GM23338 (cell line): ENCODE measurements at regions not wholly inside any gene's neighbourhood (a gene's known extent, or its start where the extent isn't known, plus 50 kb on each side); places are given as distances from the start of the nearest gene placed in this dataset.

Experiments
- ATAC-seq: fragments of 200-7000 bp; cut with Tn5 transposase; 3 replicates; pipeline ENCODE4 v1.9.1; 2020
- DNase-seq: peaks from one replicate; pipeline ENCODE4 v3.0.0-alpha.2; 2015; ENCODE audit warnings: low spot score
- H2AFZ ChIP-seq: fragments of 200-600 bp; sonication (generic); 2 replicates; pipeline ENCODE4 v1.8.0; 2016; ENCODE audit warnings: antibody characterized with exemption, mild to moderate bottlenecking, moderate library complexity
- H3F3A ChIP-seq: fragments of 200-600 bp; sonication (generic); replicated peaks from 2 replicates; pipeline ENCODE4 v1.8.0; 2017; ENCODE audit warnings: antibody characterized with exemption, mixed run types, low read depth
- H3K27ac ChIP-seq: fragments of 200-600 bp; sonication (generic); 2 replicates; pipeline ENCODE4 v1.6.1; 2016; ENCODE audit warnings: low read depth
- H3K27me3 ChIP-seq: fragments of 200-600 bp; sonication (generic); 2 replicates; pipeline ENCODE4 v1.8.0; 2016; ENCODE audit warnings: mild to moderate bottlenecking, mixed run types, moderate library complexity; ENCODE audit not compliant: insufficient read depth
- H3K36me3 ChIP-seq: fragments of 200-600 bp; sonication (generic); 2 replicates; pipeline ENCODE4 v1.8.0; 2016; ENCODE audit warnings: mild to moderate bottlenecking; ENCODE audit not compliant: insufficient read depth
- H3K4me1 ChIP-seq: fragments of 200-600 bp; sonication (generic); 2 replicates; pipeline ENCODE4 v1.8.0; 2016; ENCODE audit warnings: mild to moderate bottlenecking, moderate library complexity; ENCODE audit not compliant: insufficient read depth
- H3K4me2 ChIP-seq: fragments of 200-600 bp; sonication (generic); 2 replicates; pipeline ENCODE4 v1.7.1; 2017; ENCODE audit warnings: mixed run types
- H3K4me3 ChIP-seq: fragments of 200-600 bp; sonication (generic); 2 replicates; pipeline ENCODE4 v1.6.1; 2016; ENCODE audit warnings: mixed run types
- H3K79me2 ChIP-seq: fragments of 200-600 bp; sonication (generic); replicated peaks from 2 replicates; pipeline ENCODE4 v1.8.0; 2017; ENCODE audit warnings: mild to moderate bottlenecking; ENCODE audit not compliant: insufficient read depth
- H3K9me2 ChIP-seq: fragments of 200-600 bp; sonication (generic); 2 replicates; pipeline ENCODE4 v1.8.0; 2017; ENCODE audit not compliant: insufficient read depth
- H4K20me1 ChIP-seq: fragments of 200-600 bp; sonication (generic); replicated peaks from 2 replicates; pipeline ENCODE4 v1.8.0; 2017; ENCODE audit warnings: mild to moderate bottlenecking; ENCODE audit not compliant: insufficient read depth
- H3K27ac Mint-ChIP-seq: 2 replicates; pipeline ENCODE4 v1.8.0; 2020; ENCODE audit warnings: inconsistent platforms, mild to moderate bottlenecking, moderate library complexity, mixed read lengths
- H3K27me3 Mint-ChIP-seq: 3 replicates; pipeline ENCODE4 v1.8.0; 2022; ENCODE audit warnings: low read depth, mild to moderate bottlenecking, moderate library complexity, mixed read lengths, inconsistent platforms; ENCODE audit not compliant: insufficient read depth, poor library complexity
- H3K36me3 Mint-ChIP-seq: 3 replicates; pipeline ENCODE4 v1.8.0; 2021; ENCODE audit warnings: low read depth, mild to moderate bottlenecking, inconsistent platforms, moderate library complexity, mixed read lengths
- H3K4me1 Mint-ChIP-seq: 3 replicates; pipeline ENCODE4 v1.8.0; 2020; ENCODE audit warnings: mild to moderate bottlenecking, inconsistent platforms, mixed read lengths
- H3K4me3 Mint-ChIP-seq: 3 replicates; pipeline ENCODE4 v1.8.0; 2021; ENCODE audit warnings: moderate library complexity, mild to moderate bottlenecking, inconsistent platforms, mixed read lengths
- H3K9me3 Mint-ChIP-seq: 3 replicates; pipeline ENCODE4 v1.8.0; 2020; ENCODE audit warnings: moderate library complexity, mild to moderate bottlenecking, inconsistent platforms, mixed read lengths
- CREB1 ChIP-seq: fragments of 250-450 bp; sonication (Bioruptor Pico); IDR thresholded peaks from 2 replicates; pipeline ENCODE4 v1.5.0; 2020; ENCODE audit warnings: low read depth, mild to moderate bottlenecking, moderate library complexity
- ETS1 ChIP-seq: IDR thresholded peaks from 2 replicates; pipeline ENCODE4 v1.6.1; 2016; ENCODE audit warnings: antibody characterized with exemption
- EZH2 ChIP-seq: fragments of 200-600 bp; sonication (generic); IDR thresholded peaks from one replicate; pipeline ENCODE4 v1.8.0; 2017; ENCODE audit warnings: antibody characterized with exemption, mild to moderate bottlenecking, low read depth; ENCODE audit not compliant: unreplicated experiment
- EZH2phosphoT487 ChIP-seq: fragments of 200-600 bp; sonication (generic); IDR thresholded peaks from one replicate; pipeline ENCODE4 v1.8.1; 2018; ENCODE audit warnings: antibody characterized with exemption; ENCODE audit not compliant: unreplicated experiment
- JUNB ChIP-seq: IDR thresholded peaks from one replicate; pipeline ENCODE4 v1.6.1; 2016; ENCODE audit warnings: antibody characterized with exemption; ENCODE audit not compliant: unreplicated experiment
- NANOG ChIP-seq: IDR thresholded peaks from 2 replicates; pipeline ENCODE4 v1.6.1; 2016; ENCODE audit warnings: antibody characterized with exemption, borderline replicate concordance
- POLR2AphosphoS5 ChIP-seq: IDR thresholded peaks from 2 replicates; pipeline ENCODE4 v1.6.1; 2016; ENCODE audit warnings: antibody characterized with exemption, low read depth
- REST ChIP-seq: IDR thresholded peaks from one replicate; pipeline ENCODE4 v1.6.1; 2018; ENCODE audit warnings: antibody characterized with exemption; ENCODE audit not compliant: unreplicated experiment
- STAT1 ChIP-seq: IDR thresholded peaks from one replicate; pipeline ENCODE4 v1.6.1; 2016; ENCODE audit warnings: antibody characterized with exemption; ENCODE audit not compliant: unreplicated experiment
- ZNF114 ChIP-seq: fragments of 250-450 bp; sonication (Bioruptor Pico); IDR thresholded peaks from 2 replicates; pipeline ENCODE4 v1.5.0; 2020; ENCODE audit warnings: mild to moderate bottlenecking, moderate library complexity
- ZNF331 ChIP-seq: fragments of 250-450 bp; sonication (Bioruptor Pico); IDR thresholded peaks from 2 replicates; pipeline ENCODE4 v1.5.0; 2020; ENCODE audit warnings: low read depth, mild to moderate bottlenecking, moderate library complexity
- TF ChIP-seq, protein P1 (sequence below): fragments of 250-450 bp; sonication (Bioruptor Pico); IDR thresholded peaks from 2 replicates; pipeline ENCODE4 v1.5.0; 2020; ENCODE audit warnings: mild to moderate bottlenecking, moderate library complexity
- TF ChIP-seq, protein P2 (sequence below), 2 experiments: fragments of 200-600 bp in 1 of 2; sonication (generic) in 1 of 2; conservative IDR thresholded peaks; 2 replicates each; pipeline versions ENCODE4 v1.5.1 to v1.6.1; 2016 to 2017; ENCODE audit warnings: antibody characterized with exemption in 2 of 2, low read depth in 2 of 2, mild to moderate bottlenecking in 2 of 2, moderate library complexity in 1 of 2

DNA sequence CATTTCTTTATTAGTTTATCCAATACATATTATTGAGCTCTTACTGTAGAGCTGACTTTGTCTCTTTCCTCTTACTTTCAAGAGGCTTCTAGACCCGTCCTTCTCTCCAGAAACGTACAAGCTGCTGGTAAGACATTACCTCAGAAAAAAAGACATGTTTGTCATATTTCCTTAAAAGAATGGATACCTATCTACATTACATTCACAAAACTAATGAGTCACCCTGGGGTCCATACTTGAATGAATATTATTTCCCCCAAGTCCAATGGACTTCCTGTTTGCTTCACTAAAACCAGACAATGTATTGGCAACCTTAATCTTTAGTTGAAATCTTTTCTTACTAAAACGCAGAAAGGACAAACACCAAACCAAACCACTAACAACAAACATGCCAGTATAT, 176.5 kb upstream of the CLNK start:
- Histone ChIP-seq H3K4me1 (no peaks in the 10 kb centered on the region), H3K9me2 (peaks cover 4% of the 10 kb centered on the region; the same call in 1 of the 2 replicates), H3K79me2 (no peaks in the 10 kb centered on the region), H3K4me3 (no peak overlapping the region), H3F3A (no peaks in the 10 kb centered on the region), H3K27me3 (no peaks in the 10 kb centered on the region), H3K4me2 (no peak overlapping the region), H2AFZ (no peak overlapping the region), H3K36me3 (no peaks in the 10 kb centered on the region; the same call in 1 of the 2 replicates), H3K27ac (no peak overlapping the region), H4K20me1 (no peaks in the 10 kb centered on the region)
- DNase-seq = no peak
- H3K36me3 Mint-ChIP-seq = no peaks in the 10 kb centered on the region; the same call in 2 of the 3 replicates
- no peak overlapping the region for H3K27ac Mint-ChIP-seq
- no peaks in the 10 kb centered on the region for H3K4me1 Mint-ChIP-seq
- TF ChIP-seq CREB1 (CRISPR knock-in tag) (no peak), STAT1 (no peak), REST (no peak), EZH2 (no peak), ETS1 (no peak), POLR2AphosphoS5 (no peak), NANOG (no peak), ZNF331 (no peak), JUNB (no peak), EZH2phosphoT487 (no peak), ZNF114 (CRISPR knock-in tag) (no peak)
- TF ChIP-seq, protein P1, sequence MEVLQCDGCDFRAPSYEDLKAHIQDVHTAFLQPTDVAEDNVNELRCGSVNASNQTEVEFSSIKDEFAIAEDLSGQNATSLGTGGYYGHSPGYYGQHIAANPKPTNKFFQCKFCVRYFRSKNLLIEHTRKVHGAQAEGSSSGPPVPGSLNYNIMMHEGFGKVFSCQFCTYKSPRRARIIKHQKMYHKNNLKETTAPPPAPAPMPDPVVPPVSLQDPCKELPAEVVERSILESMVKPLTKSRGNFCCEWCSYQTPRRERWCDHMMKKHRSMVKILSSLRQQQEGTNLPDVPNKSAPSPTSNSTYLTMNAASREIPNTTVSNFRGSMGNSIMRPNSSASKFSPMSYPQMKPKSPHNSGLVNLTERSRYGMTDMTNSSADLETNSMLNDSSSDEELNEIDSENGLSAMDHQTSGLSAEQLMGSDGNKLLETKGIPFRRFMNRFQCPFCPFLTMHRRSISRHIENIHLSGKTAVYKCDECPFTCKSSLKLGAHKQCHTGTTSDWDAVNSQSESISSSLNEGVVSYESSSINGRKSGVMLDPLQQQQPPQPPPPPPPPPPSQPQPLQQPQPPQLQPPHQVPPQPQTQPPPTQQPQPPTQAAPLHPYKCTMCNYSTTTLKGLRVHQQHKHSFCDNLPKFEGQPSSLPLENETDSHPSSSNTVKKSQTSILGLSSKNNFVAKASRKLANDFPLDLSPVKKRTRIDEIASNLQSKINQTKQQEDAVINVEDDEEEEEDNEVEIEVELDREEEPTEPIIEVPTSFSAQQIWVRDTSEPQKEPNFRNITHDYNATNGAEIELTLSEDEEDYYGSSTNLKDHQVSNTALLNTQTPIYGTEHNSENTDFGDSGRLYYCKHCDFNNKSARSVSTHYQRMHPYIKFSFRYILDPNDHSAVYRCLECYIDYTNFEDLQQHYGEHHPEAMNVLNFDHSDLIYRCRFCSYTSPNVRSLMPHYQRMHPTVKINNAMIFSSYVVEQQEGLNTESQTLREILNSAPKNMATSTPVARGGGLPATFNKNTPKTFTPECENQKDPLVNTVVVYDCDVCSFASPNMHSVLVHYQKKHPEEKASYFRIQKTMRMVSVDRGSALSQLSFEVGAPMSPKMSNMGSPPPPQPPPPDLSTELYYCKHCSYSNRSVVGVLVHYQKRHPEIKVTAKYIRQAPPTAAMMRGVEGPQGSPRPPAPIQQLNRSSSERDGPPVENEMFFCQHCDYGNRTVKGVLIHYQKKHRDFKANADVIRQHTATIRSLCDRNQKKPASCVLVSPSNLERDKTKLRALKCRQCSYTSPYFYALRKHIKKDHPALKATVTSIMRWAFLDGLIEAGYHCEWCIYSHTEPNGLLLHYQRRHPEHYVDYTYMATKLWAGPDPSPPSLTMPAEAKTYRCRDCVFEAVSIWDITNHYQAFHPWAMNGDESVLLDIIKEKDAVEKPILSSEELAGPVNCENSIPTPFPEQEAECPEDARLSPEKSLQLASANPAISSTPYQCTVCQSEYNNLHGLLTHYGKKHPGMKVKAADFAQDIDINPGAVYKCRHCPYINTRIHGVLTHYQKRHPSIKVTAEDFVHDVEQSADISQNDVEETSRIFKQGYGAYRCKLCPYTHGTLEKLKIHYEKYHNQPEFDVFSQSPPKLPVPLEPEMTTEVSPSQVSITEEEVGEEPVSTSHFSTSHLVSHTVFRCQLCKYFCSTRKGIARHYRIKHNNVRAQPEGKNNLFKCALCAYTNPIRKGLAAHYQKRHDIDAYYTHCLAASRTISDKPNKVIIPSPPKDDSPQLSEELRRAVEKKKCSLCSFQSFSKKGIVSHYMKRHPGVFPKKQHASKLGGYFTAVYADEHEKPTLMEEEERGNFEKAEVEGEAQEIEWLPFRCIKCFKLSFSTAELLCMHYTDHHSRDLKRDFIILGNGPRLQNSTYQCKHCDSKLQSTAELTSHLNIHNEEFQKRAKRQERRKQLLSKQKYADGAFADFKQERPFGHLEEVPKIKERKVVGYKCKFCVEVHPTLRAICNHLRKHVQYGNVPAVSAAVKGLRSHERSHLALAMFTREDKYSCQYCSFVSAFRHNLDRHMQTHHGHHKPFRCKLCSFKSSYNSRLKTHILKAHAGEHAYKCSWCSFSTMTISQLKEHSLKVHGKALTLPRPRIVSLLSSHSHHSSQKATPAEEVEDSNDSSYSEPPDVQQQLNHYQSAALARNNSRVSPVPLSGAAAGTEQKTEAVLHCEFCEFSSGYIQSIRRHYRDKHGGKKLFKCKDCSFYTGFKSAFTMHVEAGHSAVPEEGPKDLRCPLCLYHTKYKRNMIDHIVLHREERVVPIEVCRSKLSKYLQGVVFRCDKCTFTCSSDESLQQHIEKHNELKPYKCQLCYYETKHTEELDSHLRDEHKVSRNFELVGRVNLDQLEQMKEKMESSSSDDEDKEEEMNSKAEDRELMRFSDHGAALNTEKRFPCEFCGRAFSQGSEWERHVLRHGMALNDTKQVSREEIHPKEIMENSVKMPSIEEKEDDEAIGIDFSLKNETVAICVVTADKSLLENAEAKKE (CRISPR knock-in tag) = no peak
- TF ChIP-seq, protein P2, sequence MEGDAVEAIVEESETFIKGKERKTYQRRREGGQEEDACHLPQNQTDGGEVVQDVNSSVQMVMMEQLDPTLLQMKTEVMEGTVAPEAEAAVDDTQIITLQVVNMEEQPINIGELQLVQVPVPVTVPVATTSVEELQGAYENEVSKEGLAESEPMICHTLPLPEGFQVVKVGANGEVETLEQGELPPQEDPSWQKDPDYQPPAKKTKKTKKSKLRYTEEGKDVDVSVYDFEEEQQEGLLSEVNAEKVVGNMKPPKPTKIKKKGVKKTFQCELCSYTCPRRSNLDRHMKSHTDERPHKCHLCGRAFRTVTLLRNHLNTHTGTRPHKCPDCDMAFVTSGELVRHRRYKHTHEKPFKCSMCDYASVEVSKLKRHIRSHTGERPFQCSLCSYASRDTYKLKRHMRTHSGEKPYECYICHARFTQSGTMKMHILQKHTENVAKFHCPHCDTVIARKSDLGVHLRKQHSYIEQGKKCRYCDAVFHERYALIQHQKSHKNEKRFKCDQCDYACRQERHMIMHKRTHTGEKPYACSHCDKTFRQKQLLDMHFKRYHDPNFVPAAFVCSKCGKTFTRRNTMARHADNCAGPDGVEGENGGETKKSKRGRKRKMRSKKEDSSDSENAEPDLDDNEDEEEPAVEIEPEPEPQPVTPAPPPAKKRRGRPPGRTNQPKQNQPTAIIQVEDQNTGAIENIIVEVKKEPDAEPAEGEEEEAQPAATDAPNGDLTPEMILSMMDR (conservative IDR thresholded peaks at IDR 0.05; ENCODE audit: low read depth in 2 of 2) = no peak
- peaks cover 11% of the 10 kb centered on the region; the same call in 2 of the 3 replicates for H3K9me3 Mint-ChIP-seq
- no peaks in the 10 kb centered on the region for H3K27me3 Mint-ChIP-seq
- H3K4me3 Mint-ChIP-seq = no peak overlapping the region
- no peak for ATAC-seq
